ENCODE measurements at regions not wholly inside any gene's neighbourhood (a gene's known extent, or its start where the extent isn't known, plus 50 kb on each side); places are given as distances from the start of the nearest gene placed in this dataset.

GRCh38 chr12:28954333-28954732 is 194.7 kb upstream of the FAR2 start:
- TF ChIP-seq POLR2A (IDR thresholded peaks at IDR 0.05): no peak
- TF ChIP-seq CTCF (IDR thresholded peaks at IDR 0.05): no peak

All from right lobe of liver (tissue), 4 donors.